ENCODE measurements at regions not wholly inside any gene's neighbourhood (a gene's known extent, or its start where the extent isn't known, plus 50 kb on each side); places are given as distances from the start of the nearest gene placed in this dataset.

DNA sequence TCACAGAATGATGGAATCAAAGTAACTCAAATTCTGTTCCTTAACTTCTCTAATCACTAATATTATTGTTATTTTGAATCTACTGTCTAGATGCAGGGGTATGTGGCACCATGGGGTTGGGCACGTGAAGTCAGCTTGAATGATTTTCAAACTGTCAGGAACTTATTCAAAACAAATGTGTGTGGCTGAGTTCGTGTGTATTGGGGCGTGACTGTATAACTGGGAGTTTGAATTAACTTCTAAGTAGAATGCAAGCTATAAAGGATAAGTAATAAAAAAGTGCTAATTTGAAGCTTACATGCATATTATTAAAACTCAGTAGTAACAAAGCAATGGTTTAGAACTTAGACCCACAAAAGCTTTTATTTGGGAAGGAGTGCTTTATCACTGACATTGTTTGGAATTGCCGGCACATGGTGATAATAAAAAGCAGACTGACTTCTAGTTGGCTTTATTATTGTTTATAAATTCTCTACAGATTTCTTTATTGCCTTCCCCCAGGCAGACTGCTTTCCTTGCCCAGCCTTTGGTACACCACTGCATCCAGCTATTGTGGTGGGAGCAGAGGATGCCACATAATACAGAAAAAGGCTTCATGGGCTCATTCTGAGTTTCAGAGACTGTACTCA lies 84.3 kb downstream of the TENT5C start:
- TF ChIP-seq, protein P1, sequence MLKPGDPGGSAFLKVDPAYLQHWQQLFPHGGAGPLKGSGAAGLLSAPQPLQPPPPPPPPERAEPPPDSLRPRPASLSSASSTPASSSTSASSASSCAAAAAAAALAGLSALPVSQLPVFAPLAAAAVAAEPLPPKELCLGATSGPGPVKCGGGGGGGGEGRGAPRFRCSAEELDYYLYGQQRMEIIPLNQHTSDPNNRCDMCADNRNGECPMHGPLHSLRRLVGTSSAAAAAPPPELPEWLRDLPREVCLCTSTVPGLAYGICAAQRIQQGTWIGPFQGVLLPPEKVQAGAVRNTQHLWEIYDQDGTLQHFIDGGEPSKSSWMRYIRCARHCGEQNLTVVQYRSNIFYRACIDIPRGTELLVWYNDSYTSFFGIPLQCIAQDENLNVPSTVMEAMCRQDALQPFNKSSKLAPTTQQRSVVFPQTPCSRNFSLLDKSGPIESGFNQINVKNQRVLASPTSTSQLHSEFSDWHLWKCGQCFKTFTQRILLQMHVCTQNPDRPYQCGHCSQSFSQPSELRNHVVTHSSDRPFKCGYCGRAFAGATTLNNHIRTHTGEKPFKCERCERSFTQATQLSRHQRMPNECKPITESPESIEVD (tag by site-specific recombination; IDR thresholded peaks at IDR 0.05): 0 out of 2 replicates have a peak, but pooled peaks have one; percentile 28
- no peak for TF ChIP-seq ZNF132 (tag by site-specific recombination; IDR thresholded peaks at IDR 0.05; ENCODE audit: borderline replicate concordance)
- ChIA-PET CTCF (interaction anchor here (0.6 to 1.8 kb wide), 4 partner anchors 8 to 1274 kb away, joined by 3 to 5 read pairs (median 4); no protein-coding TSS in a partner anchor), POLR2A (no interaction called here)
- Histone ChIP-seq H3K4me3 (ENCODE audit: low read depth, low read length) (no peak overlapping the region), H3K36me3 (ENCODE audit: control insufficient read depth in 2 of 2, insufficient read depth in 1 of 2, low read length in 2 of 2) (no peaks in the 10 kb centered on the region), H3K27ac (ENCODE audit: extremely low read depth, low read depth, low read length) (no peak overlapping the region), H3K4me1 (ENCODE audit: control insufficient read depth, insufficient read depth, low read length) (no peaks in the 10 kb centered on the region), H3K9me3 (ENCODE audit: control insufficient read depth, insufficient read depth, low read depth, low read length) (no peaks in the 10 kb centered on the region)

- CTCF ChIA-PET: no interaction called here
- no peak for TF ChIP-seq ZBTB20 (tag by site-specific recombination; IDR thresholded peaks at IDR 0.05)
- TF ChIP-seq ZNF169 (tag by site-specific recombination; IDR thresholded peaks at IDR 0.05): no peak
- no peak for TF ChIP-seq HOXA7 (CRISPR knock-in tag; IDR thresholded peaks at IDR 0.05; ENCODE audit: borderline replicate concordance)
- TF ChIP-seq ZNF768 (tag by site-specific recombination; IDR thresholded peaks at IDR 0.05): no peak
- TF ChIP-seq ZNF157 (tag by site-specific recombination; IDR thresholded peaks at IDR 0.05): no peak
- TF ChIP-seq MYNN (tag by site-specific recombination; IDR thresholded peaks at IDR 0.05; ENCODE audit: borderline replicate concordance): no peak
- TF ChIP-seq OSR2 (tag by site-specific recombination; IDR thresholded peaks at IDR 0.05): no peak
- no peak for TF ChIP-seq ZNF19 (tag by site-specific recombination; IDR thresholded peaks at IDR 0.05; ENCODE audit: low read depth)
- TF ChIP-seq ZEB2 (tag by site-specific recombination; IDR thresholded peaks at IDR 0.05): no peak
- no peak for TF ChIP-seq ZNF2 (tag by site-specific recombination; IDR thresholded peaks at IDR 0.05)
- no peak for TF ChIP-seq ZNF184 (tag by site-specific recombination; IDR thresholded peaks at IDR 0.05)
- Histone ChIP-seq H3K27ac (ENCODE audit: extremely low read depth, low read depth, low read length) (no peak overlapping the region), H3K36me3 (ENCODE audit: control insufficient read depth in 2 of 2, insufficient read depth in 1 of 2, low read length in 2 of 2) (no peaks in the 10 kb centered on the region), H3K9me3 (ENCODE audit: control insufficient read depth, insufficient read depth, low read depth, low read length) (no peaks in the 10 kb centered on the region), H3K4me1 (ENCODE audit: control insufficient read depth, insufficient read depth, low read length) (no peaks in the 10 kb centered on the region), H3K4me3 (ENCODE audit: low read depth, low read length) (no peak overlapping the region)
- POLR2A ChIA-PET: no interaction called here
Measured at GRCh38 chr1:117691942-117692341, 86.1 kb downstream of the TENT5C start.

DNA sequence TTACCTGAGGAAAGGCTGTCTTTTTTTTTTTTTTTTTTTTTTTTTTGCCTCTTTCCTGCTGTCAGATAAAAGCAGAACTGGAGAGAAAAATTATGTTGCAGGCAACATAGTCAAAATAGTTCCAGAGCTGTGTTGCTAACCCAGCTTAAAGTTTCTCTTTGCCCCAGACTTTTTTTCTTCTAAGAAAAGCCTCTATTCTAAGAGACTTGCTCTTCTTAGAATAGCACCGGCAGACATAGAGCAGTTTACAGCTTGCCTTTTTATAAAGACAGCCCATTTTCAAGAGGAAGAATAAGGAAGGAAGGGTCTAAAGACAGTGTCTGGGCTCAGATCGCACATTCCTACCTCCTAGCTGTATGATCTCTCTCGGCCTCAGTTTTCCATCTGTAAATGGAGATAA lies 88.7 kb downstream of the TENT5C start:
- ChIA-PET CTCF (interaction anchor here (1.1 to 2.6 kb wide), 2 partner anchors 59 to 160 kb away, joined by 3 to 11 read pairs; no protein-coding TSS in a partner anchor), POLR2A (no interaction called here)
- Histone ChIP-seq H3K9me3 (ENCODE audit: control insufficient read depth, insufficient read depth, low read depth, low read length) (no peaks in the 10 kb centered on the region), H3K36me3 (ENCODE audit: control insufficient read depth in 2 of 2, insufficient read depth in 1 of 2, low read length in 2 of 2) (no peaks in the 10 kb centered on the region), H3K27ac (ENCODE audit: extremely low read depth, low read depth, low read length) (no peak overlapping the region), H3K4me3 (ENCODE audit: low read depth, low read length) (no peak overlapping the region), H3K4me1 (ENCODE audit: control insufficient read depth, insufficient read depth, low read length) (no peaks in the 10 kb centered on the region)
- TF ChIP-seq TCF7L2 (IDR thresholded peaks at IDR 0.05; ENCODE audit: borderline replicate concordance, low read depth, low read length) (no peak), ZNF791 (tag by site-specific recombination; IDR thresholded peaks at IDR 0.05) (no peak), YY2 (tag by site-specific recombination; IDR thresholded peaks at IDR 0.05) (no peak), REPIN1 (tag by site-specific recombination; IDR thresholded peaks at IDR 0.05; ENCODE audit: low read depth) (no peak), ZNF704 (tag by site-specific recombination; IDR thresholded peaks at IDR 0.05) (no peak), ZNF18 (tag by site-specific recombination; IDR thresholded peaks at IDR 0.05) (no peak), ZNF350 (tag by site-specific recombination; IDR thresholded peaks at IDR 0.05) (no peak), ZNF529 (tag by site-specific recombination; IDR thresholded peaks at IDR 0.05; ENCODE audit: insufficient replicate concordance) (no peak), ZNF16 (tag by site-specific recombination; IDR thresholded peaks at IDR 0.05; ENCODE audit: low read depth) (no peak)
- TF ChIP-seq, protein P2, sequence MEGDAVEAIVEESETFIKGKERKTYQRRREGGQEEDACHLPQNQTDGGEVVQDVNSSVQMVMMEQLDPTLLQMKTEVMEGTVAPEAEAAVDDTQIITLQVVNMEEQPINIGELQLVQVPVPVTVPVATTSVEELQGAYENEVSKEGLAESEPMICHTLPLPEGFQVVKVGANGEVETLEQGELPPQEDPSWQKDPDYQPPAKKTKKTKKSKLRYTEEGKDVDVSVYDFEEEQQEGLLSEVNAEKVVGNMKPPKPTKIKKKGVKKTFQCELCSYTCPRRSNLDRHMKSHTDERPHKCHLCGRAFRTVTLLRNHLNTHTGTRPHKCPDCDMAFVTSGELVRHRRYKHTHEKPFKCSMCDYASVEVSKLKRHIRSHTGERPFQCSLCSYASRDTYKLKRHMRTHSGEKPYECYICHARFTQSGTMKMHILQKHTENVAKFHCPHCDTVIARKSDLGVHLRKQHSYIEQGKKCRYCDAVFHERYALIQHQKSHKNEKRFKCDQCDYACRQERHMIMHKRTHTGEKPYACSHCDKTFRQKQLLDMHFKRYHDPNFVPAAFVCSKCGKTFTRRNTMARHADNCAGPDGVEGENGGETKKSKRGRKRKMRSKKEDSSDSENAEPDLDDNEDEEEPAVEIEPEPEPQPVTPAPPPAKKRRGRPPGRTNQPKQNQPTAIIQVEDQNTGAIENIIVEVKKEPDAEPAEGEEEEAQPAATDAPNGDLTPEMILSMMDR (tag by site-specific recombination; IDR thresholded peaks at IDR 0.05): no peak
- TF ChIP-seq, protein P3, sequence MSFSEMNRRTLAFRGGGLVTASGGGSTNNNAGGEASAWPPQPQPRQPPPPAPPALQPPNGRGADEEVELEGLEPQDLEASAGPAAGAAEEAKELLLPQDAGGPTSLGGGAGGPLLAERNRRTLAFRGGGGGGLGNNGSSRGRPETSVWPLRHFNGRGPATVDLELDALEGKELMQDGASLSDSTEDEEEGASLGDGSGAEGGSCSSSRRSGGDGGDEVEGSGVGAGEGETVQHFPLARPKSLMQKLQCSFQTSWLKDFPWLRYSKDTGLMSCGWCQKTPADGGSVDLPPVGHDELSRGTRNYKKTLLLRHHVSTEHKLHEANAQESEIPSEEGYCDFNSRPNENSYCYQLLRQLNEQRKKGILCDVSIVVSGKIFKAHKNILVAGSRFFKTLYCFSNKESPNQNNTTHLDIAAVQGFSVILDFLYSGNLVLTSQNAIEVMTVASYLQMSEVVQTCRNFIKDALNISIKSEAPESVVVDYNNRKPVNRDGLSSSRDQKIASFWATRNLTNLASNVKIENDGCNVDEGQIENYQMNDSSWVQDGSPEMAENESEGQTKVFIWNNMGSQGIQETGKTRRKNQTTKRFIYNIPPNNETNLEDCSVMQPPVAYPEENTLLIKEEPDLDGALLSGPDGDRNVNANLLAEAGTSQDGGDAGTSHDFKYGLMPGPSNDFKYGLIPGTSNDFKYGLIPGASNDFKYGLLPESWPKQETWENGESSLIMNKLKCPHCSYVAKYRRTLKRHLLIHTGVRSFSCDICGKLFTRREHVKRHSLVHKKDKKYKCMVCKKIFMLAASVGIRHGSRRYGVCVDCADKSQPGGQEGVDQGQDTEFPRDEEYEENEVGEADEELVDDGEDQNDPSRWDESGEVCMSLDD (tag by site-specific recombination; IDR thresholded peaks at IDR 0.05): no peak

Measured in HEK293 (cell line).